ENCODE measurements at regions not wholly inside any gene's neighbourhood (a gene's known extent, or its start where the extent isn't known, plus 50 kb on each side); places are given as distances from the start of the nearest gene placed in this dataset.
A peak's percentile ranks its signal among the peaks of the same experiment; 100 is the strongest.

GRCh38 chr15:85860394-85861161 is 65.9 kb upstream of the KLHL25 start:
- DNase-seq (ENCODE audit: low read depth), result no peak
- no peak for TF ChIP-seq CTCF (IDR thresholded peaks at IDR 0.05; ENCODE audit: control insufficient read depth, insufficient read depth, low read depth, low read length, missing control alignments)
- H3K4me3 ChIP-seq (ENCODE audit: control insufficient read depth, low read depth, low read length), result no peak overlapping the region

- no peak overlapping the region for H3K4me3 ChIP-seq (ENCODE audit: control insufficient read depth, low read depth, low read length)
- DNase-seq (ENCODE audit: low read depth), result no peak
- peak; percentile 78 for TF ChIP-seq CTCF (IDR thresholded peaks at IDR 0.05; ENCODE audit: control insufficient read depth, insufficient read depth, low read depth, low read length, missing control alignments)
These were observed 70.5 kb upstream of the KLHL25 start for GRCh38 chr15:85865070-85865684.

GRCh38 chr15:85867250-85867649 is 72.5 kb upstream of the KLHL25 start:
- H3K4me3 ChIP-seq (ENCODE audit: control insufficient read depth, low read depth, low read length), result no peak overlapping the region
- no peak for TF ChIP-seq CTCF (IDR thresholded peaks at IDR 0.05; ENCODE audit: control insufficient read depth, insufficient read depth, low read depth, low read length, missing control alignments)
- DNase-seq (ENCODE audit: low read depth), result no peak

- no peak for DNase-seq (ENCODE audit: low read depth)
- no peak overlapping the region for H3K4me3 ChIP-seq (ENCODE audit: control insufficient read depth, low read depth, low read length)
- TF ChIP-seq CTCF (IDR thresholded peaks at IDR 0.05; ENCODE audit: control insufficient read depth, insufficient read depth, low read depth, low read length, missing control alignments), result no peak
These were observed 74.4 kb upstream of the KLHL25 start for GRCh38 chr15:85869124-85869523.

- no peak for TF ChIP-seq CTCF (IDR thresholded peaks at IDR 0.05; ENCODE audit: control insufficient read depth, insufficient read depth, low read depth, low read length, missing control alignments)
- no peak for DNase-seq (ENCODE audit: low read depth)
These were observed 75.7 kb upstream of the KLHL25 start for GRCh38 chr15:85870216-85871014.

GRCh38 chr15:85871545-85871944 is 76.8 kb upstream of the KLHL25 start:
- no peak overlapping the region for H3K4me3 ChIP-seq (ENCODE audit: control insufficient read depth, low read depth, low read length)
- TF ChIP-seq CTCF (IDR thresholded peaks at IDR 0.05; ENCODE audit: control insufficient read depth, insufficient read depth, low read depth, low read length, missing control alignments), result no peak
- DNase-seq (ENCODE audit: low read depth), result no peak

More at GRCh38 chr15:85870216-85871014, 75.7 kb upstream of the KLHL25 start:
- H3K4me3 ChIP-seq (ENCODE audit: control insufficient read depth, low read depth, low read length), result no peak overlapping the region
